Right hindlimb (tissue), 1 donor: ENCODE measurements at regions not wholly inside any gene's neighbourhood (a gene's known extent, or its start where the extent isn't known, plus 50 kb on each side); places are given as distances from the start of the nearest gene placed in this dataset.
"Not testable (repeated sequence)": the region's sequence is repeated elsewhere in the genome, so short reads cannot be mapped to it uniquely, and the experiment has no call there.

Source experiments
- DNase-seq: peaks from one replicate; pipeline ENCODE4 v3.0.0-alpha.2; 2018

GRCh38 chr6:139534472-139535115 is 160.1 kb upstream of the CITED2 start:
- DNase-seq, result no peak

- DNase-seq, result no peak
Measured at GRCh38 chr6:139533573-139534471, 159.4 kb upstream of the CITED2 start.

GRCh38 chr6:139533171-139533570 is 158.7 kb upstream of the CITED2 start:
- no peak for DNase-seq

- DNase-seq, result no peak
Measured at GRCh38 chr6:139531148-139532115, 157.0 kb upstream of the CITED2 start.

- DNase-seq, result no peak
Measured at GRCh38 chr6:139530561-139530960, 156.1 kb upstream of the CITED2 start.

- DNase-seq, result no peak
Measured at GRCh38 chr6:139529420-139529819, 155.0 kb upstream of the CITED2 start.

DNA sequence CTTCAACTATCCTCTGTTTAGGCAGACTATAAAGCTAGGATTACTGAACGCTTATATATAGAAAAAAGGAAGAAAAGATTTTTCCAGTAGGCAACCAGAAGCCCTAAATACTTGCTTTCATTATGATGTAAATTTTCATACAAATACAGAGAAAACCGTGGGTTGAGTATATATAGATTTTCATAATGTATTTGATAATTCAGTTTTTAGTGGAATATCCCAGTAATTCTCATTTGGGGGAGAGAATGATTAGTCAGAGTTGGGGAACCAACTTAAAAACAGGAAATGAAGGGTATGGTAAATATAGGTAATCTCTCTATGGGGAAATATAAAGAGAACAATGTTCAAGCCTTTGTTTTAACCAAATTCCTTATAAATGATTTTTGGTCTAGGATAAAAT is 154.0 kb upstream of the CITED2 start:
- DNase-seq, result no peak

- no peak for DNase-seq
Measured at GRCh38 chr6:139525415-139525814, 151.0 kb upstream of the CITED2 start.

DNA sequence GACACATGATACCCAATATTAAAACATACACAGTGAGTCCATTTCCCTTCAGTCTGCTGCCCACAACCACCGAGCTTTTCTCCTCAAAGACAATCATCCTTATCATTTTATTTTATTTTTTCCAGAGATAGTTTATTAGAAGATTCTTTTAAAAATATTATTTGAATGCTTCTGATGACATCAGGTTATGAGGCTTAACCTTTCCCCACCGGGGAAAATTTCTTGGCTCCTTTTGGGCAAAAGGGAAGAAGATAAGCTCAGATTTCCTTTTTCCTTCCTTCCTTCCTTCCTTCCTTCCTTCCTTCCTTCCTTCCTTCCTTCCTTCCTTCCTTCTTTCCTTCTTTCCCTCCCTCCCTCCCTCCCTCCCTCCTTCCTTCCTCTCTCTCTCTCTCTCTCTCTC is 149.5 kb upstream of the CITED2 start:
- no peak for DNase-seq

DNA sequence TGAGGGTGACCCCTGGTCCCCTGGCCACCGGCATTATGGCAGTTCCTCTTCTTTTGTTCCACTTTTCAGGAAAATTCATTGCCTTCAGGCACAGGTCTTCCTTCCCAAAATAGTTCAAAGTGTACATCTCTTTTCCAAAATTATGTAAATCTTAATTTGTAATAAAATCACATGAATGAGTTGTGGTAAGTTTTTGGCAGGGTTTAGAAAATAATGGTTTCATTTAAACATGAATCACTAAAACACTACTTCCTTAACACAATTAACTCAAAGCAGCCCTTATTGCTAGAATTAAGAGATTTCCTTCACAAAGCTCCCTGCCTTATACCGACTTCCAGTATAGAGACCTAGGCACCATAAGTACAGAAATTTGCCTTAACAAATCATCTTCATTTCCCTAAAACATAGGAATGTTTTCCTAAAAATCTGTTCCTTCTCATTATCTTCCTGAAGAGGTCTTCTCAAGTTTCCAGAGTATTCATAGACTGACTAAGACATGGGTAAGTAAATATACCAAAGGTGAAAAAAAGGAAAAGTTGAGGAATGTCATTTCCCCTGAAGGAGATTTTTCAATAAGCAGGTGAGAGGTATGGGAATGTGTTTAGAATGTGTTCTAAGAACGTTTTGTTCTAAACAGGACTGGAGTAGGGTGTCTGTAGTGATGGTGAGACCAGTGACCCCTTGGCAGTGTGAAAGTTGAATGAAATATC is 148.2 kb upstream of the CITED2 start:
- DNase-seq, result no peak

GRCh38 chr6:139521338-139521737 is 146.9 kb upstream of the CITED2 start:
- no peak for DNase-seq

DNA sequence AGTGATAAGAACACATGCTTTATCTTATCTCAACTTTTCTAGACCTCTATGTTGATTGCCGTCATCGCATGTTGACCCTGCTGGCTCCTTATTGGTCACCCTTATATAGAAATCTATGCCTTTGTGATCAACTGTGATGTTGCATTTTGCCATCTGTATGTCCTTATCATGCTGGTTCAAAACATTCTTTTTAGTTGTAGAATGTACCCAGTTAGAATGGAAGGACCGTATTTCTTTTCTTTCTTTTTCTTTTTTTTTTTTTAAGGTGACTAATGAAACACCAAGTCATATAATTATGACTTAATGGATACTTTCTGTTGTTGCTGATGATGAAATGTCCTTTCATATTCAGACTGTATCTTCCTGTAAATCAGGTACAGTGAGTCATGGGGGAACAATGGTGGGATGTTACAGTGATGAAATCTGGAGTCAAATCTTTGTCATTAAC is 145.9 kb upstream of the CITED2 start:
- DNase-seq, result no peak

DNA sequence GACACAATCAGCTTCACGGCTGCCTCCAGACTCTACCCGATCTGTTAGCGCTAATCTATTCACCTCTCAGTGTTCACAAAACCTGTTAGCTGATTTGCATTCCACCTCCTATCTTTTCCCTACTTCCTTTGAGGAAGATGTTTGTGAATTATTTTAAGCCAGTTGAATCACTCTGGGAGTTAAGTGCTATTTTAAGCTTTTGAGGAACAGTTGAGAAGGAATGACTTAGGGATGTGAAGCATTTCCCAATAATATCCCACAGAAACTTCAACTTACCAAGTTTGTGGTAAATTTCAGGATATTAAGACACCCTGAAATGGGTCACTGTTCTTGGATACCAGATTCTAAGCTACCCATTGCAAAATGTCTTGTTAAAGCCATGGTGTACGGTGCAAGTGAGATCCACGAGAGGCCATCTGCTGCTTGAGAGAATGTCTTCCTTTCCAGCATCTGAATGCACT is 145.2 kb upstream of the CITED2 start:
- no peak for DNase-seq

DNA sequence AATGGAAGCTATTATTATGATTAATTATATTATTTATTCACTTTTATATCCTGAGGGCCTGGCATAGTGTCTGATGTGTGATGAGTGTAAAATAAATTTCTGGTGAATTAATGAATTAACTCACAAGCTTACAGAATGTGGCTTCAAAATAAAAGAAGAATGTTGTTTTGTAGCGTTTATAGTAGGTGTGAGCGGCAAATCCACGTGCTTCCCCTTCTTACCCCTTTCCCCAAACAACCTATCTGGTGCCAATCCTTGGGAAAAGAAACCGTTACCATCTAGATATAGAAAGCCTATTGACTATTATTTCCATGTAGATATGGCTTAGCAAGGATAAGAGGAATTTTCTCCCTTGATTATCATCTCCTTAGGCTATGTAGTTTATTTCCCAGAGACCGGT is 144.6 kb upstream of the CITED2 start:
- no peak for DNase-seq

GRCh38 chr6:139518556-139519091 is 144.2 kb upstream of the CITED2 start:
- DNase-seq, result no peak

DNA sequence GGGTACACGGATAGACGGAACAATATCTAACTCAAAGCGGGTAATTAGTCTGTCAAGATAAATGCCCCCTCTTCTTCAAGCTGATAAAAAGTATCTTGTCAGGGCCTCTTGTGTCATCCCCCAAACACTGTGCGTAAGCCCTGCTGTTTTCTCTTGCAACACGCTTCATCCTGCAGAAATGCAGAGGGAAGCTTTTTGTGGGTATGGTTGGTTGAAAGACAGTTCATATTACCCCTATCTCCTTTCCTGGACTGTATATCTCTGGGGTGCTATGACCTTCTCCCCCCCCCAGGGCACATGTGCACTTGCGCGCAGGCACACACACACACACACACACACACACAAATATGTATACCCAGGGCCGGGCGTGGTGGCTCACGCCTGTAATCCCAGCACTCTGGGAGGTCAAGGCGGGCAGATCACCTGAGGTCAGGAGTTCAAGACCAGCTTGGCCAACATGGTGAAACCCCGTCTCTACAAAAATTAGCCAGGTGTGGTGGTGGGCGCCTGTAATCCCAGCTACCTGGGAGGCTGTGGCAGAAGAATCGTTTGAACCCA is 143.6 kb upstream of the CITED2 start:
- DNase-seq, result not testable (repeated sequence)

DNA sequence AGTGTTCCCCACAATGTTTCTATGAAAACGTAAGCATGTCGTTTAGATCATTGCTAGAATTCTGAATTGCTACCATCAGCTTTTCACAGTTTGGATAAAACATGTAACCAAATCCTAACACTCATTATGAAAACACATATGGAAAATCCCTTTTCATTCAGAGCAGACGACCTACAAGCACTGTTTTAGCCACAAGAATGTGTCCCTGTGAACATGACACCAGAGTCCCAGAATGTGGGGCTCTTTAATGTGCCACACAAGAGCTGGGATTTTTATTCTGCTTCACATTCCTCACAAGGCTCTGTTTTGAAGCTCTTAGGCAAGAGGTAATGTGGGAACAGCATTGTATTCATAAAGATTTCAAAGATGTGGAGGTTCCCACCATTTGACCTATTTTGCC is 141.1 kb upstream of the CITED2 start:
- no peak for DNase-seq

DNA sequence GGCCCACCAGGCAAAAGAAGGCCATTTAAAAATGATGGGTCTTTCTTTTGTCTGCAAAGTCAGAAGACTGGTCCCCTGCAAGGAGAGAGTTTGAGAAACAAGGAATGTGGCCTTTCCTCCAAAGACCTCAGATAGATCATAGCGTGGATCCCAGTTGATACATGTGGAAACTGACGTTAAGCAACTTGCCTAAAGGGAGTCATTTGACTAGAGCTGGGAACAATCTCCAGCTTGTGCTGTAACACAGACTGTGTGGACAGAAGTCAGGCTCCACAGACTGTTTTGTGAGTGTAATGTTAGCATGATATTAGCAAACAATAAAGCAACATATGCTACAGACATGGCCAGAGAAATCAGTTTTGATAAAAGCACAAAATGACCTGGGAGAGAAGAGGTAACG is 140.4 kb upstream of the CITED2 start:
- no peak for DNase-seq

DNA sequence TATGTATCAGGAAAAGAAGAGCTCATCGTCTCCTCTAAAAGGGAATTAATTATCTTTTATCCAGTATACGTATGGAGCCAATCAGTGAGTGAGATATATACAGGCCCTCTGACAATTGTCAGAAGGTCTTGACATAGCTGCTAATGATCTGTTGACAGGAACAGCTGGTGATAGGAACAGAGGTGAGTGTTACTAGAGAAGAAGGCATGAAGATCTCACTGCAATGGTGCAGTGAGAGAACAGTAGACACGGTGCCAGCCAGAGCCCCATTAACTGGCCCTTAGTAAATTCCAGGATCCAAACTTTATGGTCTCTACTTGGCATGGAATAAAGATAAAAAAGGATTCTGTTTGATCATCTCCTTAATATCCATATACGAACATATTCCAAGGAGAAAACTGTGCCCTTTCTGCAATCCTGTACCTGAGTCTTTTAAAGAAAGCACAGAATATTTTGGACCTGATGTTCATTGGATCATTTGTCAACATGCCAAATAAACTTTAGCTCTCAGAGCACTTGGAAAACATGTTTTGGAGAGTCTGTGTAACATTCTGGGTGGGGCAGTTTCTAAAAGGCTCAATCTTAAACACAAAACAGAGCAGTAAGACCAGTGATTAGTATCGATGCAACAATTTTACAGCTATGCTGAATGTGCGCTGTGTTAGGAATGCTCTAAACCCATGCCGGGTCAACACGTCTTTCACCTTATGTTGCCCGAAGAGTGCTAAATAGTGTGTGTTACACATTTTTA is 135.8 kb upstream of the CITED2 start:
- no peak for DNase-seq

DNA sequence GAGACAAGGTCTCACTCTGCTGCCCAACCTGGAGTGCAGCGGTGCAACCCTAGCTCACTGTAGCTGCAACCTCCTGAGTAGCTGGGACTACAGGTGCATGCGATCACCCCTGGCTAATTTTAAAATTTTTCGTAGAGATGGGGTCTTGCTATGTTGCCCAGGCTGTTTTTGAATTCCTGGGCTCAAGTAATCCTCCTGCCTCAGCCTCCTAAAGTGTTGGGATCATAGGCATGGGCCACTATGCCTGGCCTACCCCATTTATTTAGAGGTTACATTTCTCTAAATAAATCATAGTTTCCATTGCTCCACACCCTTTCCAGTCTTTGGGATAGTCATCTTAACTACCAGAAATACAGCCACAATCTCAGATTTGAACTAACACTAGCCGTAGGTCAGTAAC is 134.7 kb upstream of the CITED2 start:
- DNase-seq, result no peak

DNA sequence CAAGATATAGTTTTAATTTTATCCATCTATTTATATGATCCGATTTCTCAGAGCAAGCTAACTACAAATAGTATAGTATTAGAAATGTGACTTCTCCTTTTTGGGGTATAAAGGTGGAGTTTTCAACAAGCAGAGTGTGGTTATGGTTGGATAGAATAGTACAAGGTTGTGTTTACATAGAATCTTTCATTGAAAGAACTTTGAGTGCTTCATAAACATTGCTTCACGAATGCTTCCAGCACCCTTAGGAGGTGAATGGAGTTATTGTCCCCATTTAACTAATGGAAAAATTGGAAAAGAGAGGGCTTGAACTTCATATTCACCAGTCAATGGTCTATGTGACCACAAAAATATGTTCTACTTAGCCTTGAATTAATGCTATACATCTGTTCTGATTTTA is 134.1 kb upstream of the CITED2 start:
- DNase-seq, result no peak
